Liver (tissue), 8 donors: ENCODE measurements at regions not wholly inside any gene's neighbourhood (a gene's known extent, or its start where the extent isn't known, plus 50 kb on each side); places are given as distances from the start of the nearest gene placed in this dataset.

ENCODE experiments used
- DNase-seq: peaks from one replicate; pipeline ENCODE4 v3.0.0-alpha.2; 2017; ENCODE audit warnings: low spot score
- H3K27ac ChIP-seq, 2 donors: one replicate each; pipeline ENCODE4 v1.7.0; 2013; ENCODE audit warnings: inconsistent platforms in 2 of 2, low read length in 2 of 2, control low read depth in 1 of 2, low read depth in 1 of 2, mild to moderate bottlenecking in 1 of 2
- H3K27me3 ChIP-seq, 4 donors: one replicate each; pipeline versions ENCODE4 v1.6.1 to v1.7.0; 2013; ENCODE audit warnings: low read length in 3 of 4, inconsistent platforms in 1 of 4, mild to moderate bottlenecking in 1 of 4, moderate library complexity in 1 of 4; ENCODE audit not compliant: control insufficient read depth in 4 of 4, insufficient read depth in 4 of 4
- H3K36me3 ChIP-seq, 4 donors: one replicate each; pipeline versions ENCODE4 v1.6.1 to v1.7.0; 2013; ENCODE audit warnings: low read length in 3 of 4, mild to moderate bottlenecking in 3 of 4, low read depth in 1 of 4, moderate library complexity in 1 of 4; ENCODE audit not compliant: control insufficient read depth in 4 of 4, insufficient read depth in 3 of 4
- H3K4me1 ChIP-seq, 4 donors: one replicate each; pipeline versions ENCODE4 v1.6.1 to v1.7.0; 2013; ENCODE audit warnings: low read length in 3 of 4, mild to moderate bottlenecking in 3 of 4, moderate library complexity in 1 of 4; ENCODE audit not compliant: control insufficient read depth in 4 of 4, insufficient read depth in 4 of 4
- H3K4me3 ChIP-seq, 3 donors: one replicate each; pipeline versions ENCODE4 v1.6.1 to v1.7.0; 2013; ENCODE audit warnings: low read length in 3 of 3, control low read depth in 1 of 3, low read depth in 1 of 3, mild to moderate bottlenecking in 1 of 3
- H3K9ac ChIP-seq, 2 donors: one replicate each; pipeline ENCODE4 v1.7.0; 2013; ENCODE audit warnings: low read length in 2 of 2, mild to moderate bottlenecking in 2 of 2, moderate library complexity in 2 of 2, control low read depth in 1 of 2, low read depth in 1 of 2
- H3K9me3 ChIP-seq, 4 donors: one replicate each; pipeline versions ENCODE4 v1.6.1 to v1.7.0; 2013; ENCODE audit warnings: low read length in 3 of 4; ENCODE audit not compliant: control insufficient read depth in 4 of 4
- CTCF ChIP-seq: fragments of 150-350 bp; IDR thresholded peaks from 2 replicates; pipeline ENCODE4 v1.5.1; 2017; ENCODE audit warnings: improper control_type of control experiment, low read depth, low read length; ENCODE audit not compliant: missing input control
- EGR1 ChIP-seq, 2 donors: IDR thresholded peaks; 2 replicates each; pipeline ENCODE4 v1.6.1; 2016 to 2018; ENCODE audit warnings: antibody characterized with exemption in 2 of 2, low read depth in 2 of 2
- FOXA1 ChIP-seq: IDR thresholded peaks from 2 replicates; pipeline ENCODE4 v1.6.1; 2016; ENCODE audit warnings: antibody characterized with exemption
- FOXA2 ChIP-seq: IDR thresholded peaks from 2 replicates; pipeline ENCODE4 v1.6.1; 2016; ENCODE audit warnings: antibody characterized with exemption
- GABPA ChIP-seq, 2 donors: IDR thresholded peaks in 1 of 2; conservative IDR thresholded peaks in 1 of 2; 2 replicates each; pipeline ENCODE4 v1.6.1; 2016; ENCODE audit warnings: antibody characterized with exemption in 2 of 2, mild to moderate bottlenecking in 1 of 2, moderate library complexity in 1 of 2
- HNF4A ChIP-seq, 2 donors: conservative IDR thresholded peaks; 2 replicates each; pipeline ENCODE4 v1.6.1; 2016; ENCODE audit warnings: antibody characterized with exemption in 2 of 2, mild to moderate bottlenecking in 2 of 2
- HNF4G ChIP-seq: IDR thresholded peaks from 2 replicates; pipeline ENCODE4 v1.6.1; 2016; ENCODE audit warnings: antibody characterized with exemption
- MAX ChIP-seq: IDR thresholded peaks from 2 replicates; pipeline ENCODE4 v1.6.1; 2016; ENCODE audit warnings: antibody characterized with exemption
- NR2F2 ChIP-seq: IDR thresholded peaks from 2 replicates; pipeline ENCODE4 v1.6.1; 2016; ENCODE audit warnings: antibody characterized with exemption
- RAD21 ChIP-seq, 2 donors: IDR thresholded peaks; 2 replicates each; pipeline ENCODE4 v1.6.1; 2016; ENCODE audit warnings: antibody characterized with exemption in 2 of 2, mild to moderate bottlenecking in 2 of 2
- REST ChIP-seq: IDR thresholded peaks from 2 replicates; pipeline ENCODE4 v1.6.1; 2016; ENCODE audit warnings: antibody characterized with exemption, mild to moderate bottlenecking
- RXRA ChIP-seq, 2 donors: IDR thresholded peaks; 2 replicates each; pipeline ENCODE4 v1.6.1; 2017 to 2018; ENCODE audit warnings: antibody characterized with exemption in 2 of 2, mild to moderate bottlenecking in 1 of 2
- SP1 ChIP-seq: IDR thresholded peaks from 2 replicates; pipeline ENCODE4 v1.6.1; 2018; ENCODE audit warnings: antibody characterized with exemption, mild to moderate bottlenecking
- TAF1 ChIP-seq: conservative IDR thresholded peaks from 2 replicates; pipeline ENCODE4 v1.6.1; 2016; ENCODE audit warnings: antibody characterized with exemption, mild to moderate bottlenecking
- ZBTB33 ChIP-seq: IDR thresholded peaks from 2 replicates; pipeline ENCODE4 v1.6.1; 2016; ENCODE audit warnings: antibody characterized with exemption
- WGBS: extraction: QIAGEN DNeasy Blood & Tissue Kit; methylation state at CpG from one replicate; pipeline ENCODE4 v1.1.7; 2013; 5-methylcytosine and 5-hydroxymethylcytosine counted together
- TF ChIP-seq, protein P1 (sequence below): IDR thresholded peaks from 2 replicates; pipeline ENCODE4 v1.6.1; 2016; ENCODE audit warnings: antibody characterized with exemption
- donor health status: healthy.
- donor health status: healthy.
- donor health status: healthy.
- donor health status: healthy.
- donor health status: healthy.

DNA sequence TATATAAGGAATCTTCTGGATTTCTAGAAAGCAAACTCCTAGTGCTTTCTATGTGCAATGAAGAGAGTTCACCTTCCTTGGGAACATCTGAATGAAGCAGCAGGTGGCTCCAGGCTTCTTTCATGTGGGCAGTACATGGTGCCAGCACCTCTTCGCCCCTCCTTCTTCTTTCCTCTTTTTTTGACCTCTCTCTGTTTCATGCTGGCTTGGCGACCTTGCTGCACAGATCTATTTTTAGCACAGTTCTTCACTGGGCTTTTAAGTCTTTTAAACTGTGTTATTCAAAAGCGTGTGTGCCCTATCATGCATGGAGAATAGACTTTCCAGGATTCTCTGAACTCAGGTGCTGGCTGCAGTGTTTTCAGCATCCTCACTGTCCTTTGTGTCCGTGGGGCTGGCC is 400.3 kb upstream of the PRKCQ start:
- no peak overlapping the region for H3K4me3 ChIP-seq
- no peak overlapping the region for H3K9ac ChIP-seq
- no peak overlapping the region for H3K27ac ChIP-seq
- DNase-seq, result no peak
- no peaks in the 10 kb centered on the region for H3K4me1 ChIP-seq
- TF ChIP-seq MAX (no peak), HNF4A (conservative IDR thresholded peaks at IDR 0.05) (no peak), NR2F2 (no peak), GABPA (IDR thresholded peaks at IDR 0.05 in 1 of 2, conservative IDR thresholded peaks at IDR 0.05 in 1 of 2) (no peak), FOXA1 (no peak), TAF1 (no peak), FOXA2 (no peak), SP1 (no peak), ZBTB33 (no peak), EGR1 (IDR thresholded peaks at IDR 0.05; ENCODE audit: low read depth in 2 of 2) (no peak), HNF4G (no peak), CTCF (no peak), RAD21 (IDR thresholded peaks at IDR 0.05) (no peak), RXRA (IDR thresholded peaks at IDR 0.05) (no peak), REST (no peak)
- TF ChIP-seq, protein P1, sequence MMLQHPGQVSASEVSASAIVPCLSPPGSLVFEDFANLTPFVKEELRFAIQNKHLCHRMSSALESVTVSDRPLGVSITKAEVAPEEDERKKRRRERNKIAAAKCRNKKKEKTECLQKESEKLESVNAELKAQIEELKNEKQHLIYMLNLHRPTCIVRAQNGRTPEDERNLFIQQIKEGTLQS, result no peak
- no peaks in the 10 kb centered on the region for H3K36me3 ChIP-seq
- no peaks in the 10 kb centered on the region for H3K27me3 ChIP-seq
- WGBS, result 55% methylated on average over 4 of the region's 4 CpGs
- H3K9me3 ChIP-seq, result peaks cover 0 to 1% (median 0%) of the 10 kb centered on the region in 4 donors

- no peak overlapping the region for H3K27ac ChIP-seq
- DNase-seq, result no peak
- WGBS, result 80% methylated on average over 7 of the region's 7 CpGs
- H3K9me3 ChIP-seq, result peaks cover 0 to 1% (median 0%) of the 10 kb centered on the region in 4 donors
- H3K27me3 ChIP-seq, result no peaks in the 10 kb centered on the region
- no peak overlapping the region for H3K4me3 ChIP-seq
- H3K9ac ChIP-seq, result no peak overlapping the region
- H3K4me1 ChIP-seq, result no peaks in the 10 kb centered on the region
- no peaks in the 10 kb centered on the region for H3K36me3 ChIP-seq
- TF ChIP-seq FOXA1 (no peak), MAX (no peak), SP1 (no peak), FOXA2 (no peak), RAD21 (IDR thresholded peaks at IDR 0.05) (no peak), GABPA (IDR thresholded peaks at IDR 0.05 in 1 of 2, conservative IDR thresholded peaks at IDR 0.05 in 1 of 2) (no peak), ZBTB33 (no peak), TAF1 (no peak), CTCF (no peak), HNF4G (no peak), RXRA (IDR thresholded peaks at IDR 0.05) (no peak), EGR1 (IDR thresholded peaks at IDR 0.05; ENCODE audit: low read depth in 2 of 2) (no peak), NR2F2 (no peak)
- TF ChIP-seq, protein P1, result no peak
Observed at GRCh38 chr10:6979371-6979770, 399.3 kb upstream of the PRKCQ start.
